ENCODE measurements at regions not wholly inside any gene's neighbourhood (a gene's known extent, or its start where the extent isn't known, plus 50 kb on each side); places are given as distances from the start of the nearest gene placed in this dataset.

- Histone ChIP-seq H3K79me2 (ENCODE audit: insufficient read depth, low read depth, low read length) (no peaks in the 10 kb centered on the region), H3K9me3 (ENCODE audit: low read length) (no peaks in the 10 kb centered on the region), H3K4me3 (ENCODE audit: low read depth, low read length, poor library complexity, severe bottlenecking) (no peak overlapping the region), H3K36me3 (ENCODE audit: insufficient read depth, low read length) (no peaks in the 10 kb centered on the region), H3K9me2 (ENCODE audit: insufficient read depth, low read length) (no peaks in the 10 kb centered on the region), H3K4me2 (ENCODE audit: low read length) (no peak overlapping the region), H4K20me1 (ENCODE audit: insufficient read depth, low read length) (no peaks in the 10 kb centered on the region), H3K4me1 (ENCODE audit: insufficient read depth, low read length, poor library complexity, severe bottlenecking) (no peaks in the 10 kb centered on the region), H2AFZ (ENCODE audit: low read length) (no peak overlapping the region), H3K27ac (ENCODE audit: low read depth, low read length, poor library complexity, severe bottlenecking) (no peak overlapping the region)
- ChIA-PET POLR2A (no interaction called here), CTCF (ENCODE audit: unreplicated experiment) (no interaction called here)
- intact Hi-C loops (cut with micrococcal nuclease; ENCODE audit: unreplicated experiment), result no loop called here
- TF ChIP-seq CTCF (conservative IDR thresholded peaks at IDR 0.05; ENCODE audit: low read length) (no peak), EZH2phosphoT487 (IDR thresholded peaks at IDR 0.05; ENCODE audit: borderline replicate concordance, low read depth, low read length) (no peak)
- no TSS peak for BruUV-seq (replicated peaks)
- DNase-seq (ENCODE audit: low spot score), result no peak
Observed at GRCh38 chr20:58002901-58003300, 225.6 kb downstream of the ANKRD60 start.

- intact Hi-C loops (cut with micrococcal nuclease; ENCODE audit: unreplicated experiment), result no loop called here
- no peak overlapping the region for H3K4me3 ChIP-seq (ENCODE audit: low read depth, low read length, poor library complexity, severe bottlenecking)
- H3K27ac ChIP-seq (ENCODE audit: low read depth, low read length, poor library complexity, severe bottlenecking), result no peak overlapping the region
Observed at GRCh38 chr20:58001946-58002345, 226.5 kb downstream of the ANKRD60 start.

DNA sequence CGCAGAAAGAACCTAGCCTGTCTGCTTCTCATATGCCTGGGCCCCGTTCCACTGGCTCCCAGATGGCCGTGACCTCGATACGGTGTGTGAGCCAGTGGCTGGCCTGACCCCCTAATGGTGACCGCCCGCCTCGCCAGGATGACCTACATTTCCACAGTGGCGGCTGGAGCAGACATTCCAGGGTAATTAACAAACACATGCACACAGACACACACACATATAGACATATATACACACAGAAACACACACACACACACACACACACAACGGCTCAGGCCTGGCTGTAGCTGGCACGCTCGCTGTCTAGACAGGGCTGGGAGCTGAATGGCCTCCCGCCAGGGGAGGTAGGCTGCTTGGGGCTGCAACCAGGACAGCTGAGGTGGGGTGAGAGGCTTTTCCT, 227.1 kb downstream of the ANKRD60 start:
- H3K4me2 ChIP-seq (ENCODE audit: low read length), result no peak overlapping the region
- TF ChIP-seq CTCF (conservative IDR thresholded peaks at IDR 0.05; ENCODE audit: low read length) (no peak), EZH2phosphoT487 (IDR thresholded peaks at IDR 0.05; ENCODE audit: borderline replicate concordance, low read depth, low read length) (no peak)
- no peaks in the 10 kb centered on the region for H3K9me3 ChIP-seq (ENCODE audit: low read length)
- H3K36me3 ChIP-seq (ENCODE audit: insufficient read depth, low read length), result no peaks in the 10 kb centered on the region
- H3K79me2 ChIP-seq (ENCODE audit: insufficient read depth, low read depth, low read length), result no peaks in the 10 kb centered on the region
- no peak overlapping the region for H3K27ac ChIP-seq (ENCODE audit: low read depth, low read length, poor library complexity, severe bottlenecking)
- H3K4me1 ChIP-seq (ENCODE audit: insufficient read depth, low read length, poor library complexity, severe bottlenecking), result no peaks in the 10 kb centered on the region
- POLR2A ChIA-PET, result no interaction called here
- no peaks in the 10 kb centered on the region for H3K9me2 ChIP-seq (ENCODE audit: insufficient read depth, low read length)
- intact Hi-C loops (cut with micrococcal nuclease; ENCODE audit: unreplicated experiment), result no loop called here
- H3K4me3 ChIP-seq (ENCODE audit: low read depth, low read length, poor library complexity, severe bottlenecking), result no peak overlapping the region
- CTCF ChIA-PET (ENCODE audit: unreplicated experiment), result no interaction called here
- DNase-seq (ENCODE audit: low spot score), result no peak
- no TSS peak for BruUV-seq (replicated peaks)
- H2AFZ ChIP-seq (ENCODE audit: low read length), result no peak overlapping the region
- no peaks in the 10 kb centered on the region for H4K20me1 ChIP-seq (ENCODE audit: insufficient read depth, low read length)

More at GRCh38 chr20:58001946-58002345, 226.5 kb downstream of the ANKRD60 start:
- Histone ChIP-seq H2AFZ (ENCODE audit: low read length) (no peak overlapping the region), H3K9me2 (ENCODE audit: insufficient read depth, low read length) (no peaks in the 10 kb centered on the region), H3K9me3 (ENCODE audit: low read length) (no peaks in the 10 kb centered on the region), H4K20me1 (ENCODE audit: insufficient read depth, low read length) (no peaks in the 10 kb centered on the region), H3K4me2 (ENCODE audit: low read length) (no peak overlapping the region), H3K36me3 (ENCODE audit: insufficient read depth, low read length) (no peaks in the 10 kb centered on the region), H3K79me2 (ENCODE audit: insufficient read depth, low read depth, low read length) (no peaks in the 10 kb centered on the region), H3K4me1 (ENCODE audit: insufficient read depth, low read length, poor library complexity, severe bottlenecking) (no peaks in the 10 kb centered on the region)
- ChIA-PET POLR2A (no interaction called here), CTCF (ENCODE audit: unreplicated experiment) (no interaction called here)
- BruUV-seq (replicated peaks), result no TSS peak
- no peak for TF ChIP-seq EZH2phosphoT487 (IDR thresholded peaks at IDR 0.05; ENCODE audit: borderline replicate concordance, low read depth, low read length)
- TF ChIP-seq CTCF (conservative IDR thresholded peaks at IDR 0.05; ENCODE audit: low read length), result no peak
- DNase-seq (ENCODE audit: low spot score), result no peak

Measured in OCI-LY7 (cell line).